H9 (cell line): ENCODE measurements at regions not wholly inside any gene's neighbourhood (a gene's known extent, or its start where the extent isn't known, plus 50 kb on each side); places are given as distances from the start of the nearest gene placed in this dataset.

Experiments used
- DNase-seq: peaks from one replicate; pipeline ENCODE4 v3.0.0-alpha.2; 2017
- H2AFZ ChIP-seq: one replicate; pipeline ENCODE4 v1.6.1; 2013; ENCODE audit warnings: mild to moderate bottlenecking, low read length, control low read depth, moderate library complexity
- H2AK5ac ChIP-seq: 2 replicates; pipeline ENCODE4 v1.6.1; 2013; ENCODE audit warnings: low read length, control low read depth, mixed read lengths; ENCODE audit not compliant: insufficient read length
- H2BK120ac ChIP-seq: one replicate; pipeline ENCODE4 v1.6.1; 2013; ENCODE audit warnings: low read depth, mild to moderate bottlenecking, low read length, control low read depth, inconsistent platforms; ENCODE audit not compliant: poor library complexity, severe bottlenecking
- H2BK12ac ChIP-seq: 2 replicates; pipeline ENCODE4 v1.6.1; 2013; ENCODE audit warnings: low read length, control low read depth, mixed read lengths, low read depth; ENCODE audit not compliant: insufficient read length
- H2BK15ac ChIP-seq: 2 replicates; pipeline ENCODE4 v1.6.1; 2013; ENCODE audit warnings: low read depth, low read length, control low read depth
- H2BK20ac ChIP-seq: one replicate; pipeline ENCODE4 v1.6.1; 2013; ENCODE audit warnings: low read depth, mild to moderate bottlenecking, low read length, control low read depth, inconsistent platforms; ENCODE audit not compliant: poor library complexity, severe bottlenecking
- H2BK5ac ChIP-seq: 2 replicates; pipeline ENCODE4 v1.6.1; 2013; ENCODE audit warnings: low read length, control low read depth, mixed read lengths; ENCODE audit not compliant: insufficient read length
- H3K14ac ChIP-seq: 2 replicates; pipeline ENCODE4 v1.6.1; 2013; ENCODE audit warnings: low read length, control low read depth; ENCODE audit not compliant: insufficient read depth
- H3K18ac ChIP-seq: 2 replicates; pipeline ENCODE4 v1.6.1; 2013; ENCODE audit warnings: low read depth, mild to moderate bottlenecking, mixed read lengths, low read length, control low read depth; ENCODE audit not compliant: insufficient read length
- H3K23ac ChIP-seq: 2 replicates; pipeline ENCODE4 v1.6.1; 2013; ENCODE audit warnings: low read length, control low read depth, mixed read lengths, low read depth; ENCODE audit not compliant: insufficient read length
- H3K23me2 ChIP-seq: 2 replicates; pipeline ENCODE4 v1.6.1; 2013; ENCODE audit warnings: low read depth, mild to moderate bottlenecking, mixed read lengths, low read length, control low read depth; ENCODE audit not compliant: insufficient read length, poor library complexity, severe bottlenecking
- H3K27ac ChIP-seq: 2 replicates; pipeline ENCODE4 v1.5.1; 2013; ENCODE audit warnings: low read length, control low read depth, mixed read lengths, low read depth; ENCODE audit not compliant: insufficient read length
- H3K27me3 ChIP-seq: 2 replicates; pipeline ENCODE4 v1.6.1; 2013; ENCODE audit warnings: low read length, control low read depth, inconsistent platforms; ENCODE audit not compliant: insufficient read depth
- H3K4ac ChIP-seq: 2 replicates; pipeline ENCODE4 v1.6.1; 2013; ENCODE audit warnings: low read depth, mild to moderate bottlenecking, control low read depth, inconsistent platforms, low read length, moderate library complexity
- H3K4me1 ChIP-seq: 2 replicates; pipeline ENCODE4 v1.6.1; 2013; ENCODE audit warnings: low read length, control low read depth, inconsistent platforms; ENCODE audit not compliant: insufficient read depth
- H3K4me2 ChIP-seq: 2 replicates; pipeline ENCODE4 v1.6.1; 2013; ENCODE audit warnings: low read length, control low read depth, mixed read lengths; ENCODE audit not compliant: insufficient read length, insufficient read depth
- H3K56ac ChIP-seq: 2 replicates; pipeline ENCODE4 v1.6.1; 2013; ENCODE audit warnings: low read depth, mild to moderate bottlenecking, mixed read lengths, low read length, control low read depth; ENCODE audit not compliant: insufficient read length
- H3K79me1 ChIP-seq: 2 replicates; pipeline ENCODE4 v1.6.1; 2013; ENCODE audit warnings: low read depth, mild to moderate bottlenecking, moderate library complexity, low read length, control low read depth, inconsistent platforms; ENCODE audit not compliant: insufficient read depth, poor library complexity, severe bottlenecking
- H3K79me2 ChIP-seq: 2 replicates; pipeline ENCODE4 v1.6.1; 2013; ENCODE audit warnings: low read length, control low read depth, inconsistent platforms; ENCODE audit not compliant: insufficient read depth
- H3K9ac ChIP-seq: 2 replicates; pipeline ENCODE4 v1.6.1; 2013; ENCODE audit warnings: low read length, control low read depth, mixed read lengths; ENCODE audit not compliant: insufficient read length; ENCODE audit errors: extremely low read depth
- H3K9me3 ChIP-seq: one replicate; pipeline ENCODE4 v1.6.1; 2013; ENCODE audit warnings: low read depth, low read length, inconsistent platforms; ENCODE audit not compliant: control insufficient read depth
- H3T11ph ChIP-seq: one replicate; pipeline ENCODE4 v1.6.1; 2013; ENCODE audit warnings: mild to moderate bottlenecking, low read length, control low read depth, inconsistent platforms
- H4K20me1 ChIP-seq: one replicate; pipeline ENCODE4 v1.6.1; 2013; ENCODE audit not compliant: control insufficient read depth, insufficient read length, insufficient read depth
- H4K5ac ChIP-seq: 2 replicates; pipeline ENCODE4 v1.6.1; 2013; ENCODE audit warnings: low read depth, mild to moderate bottlenecking, mixed read lengths, low read length, control low read depth; ENCODE audit not compliant: insufficient read length
- H4K8ac ChIP-seq: replicated peaks from 2 replicates; pipeline ENCODE4 v1.6.1; 2013; ENCODE audit warnings: low read length, control low read depth, mixed read lengths, low read depth; ENCODE audit not compliant: insufficient read length
- H4K91ac ChIP-seq: 2 replicates; pipeline ENCODE4 v1.6.1; 2013; ENCODE audit warnings: low read depth, mild to moderate bottlenecking, moderate library complexity, mixed read lengths, low read length, control low read depth; ENCODE audit not compliant: insufficient read length
- H3K27ac Mint-ChIP-seq, 3 experiments: 2 replicates in 2 of 3; 3 replicates in 1 of 3; pipeline ENCODE4 v1.8.0; 2020 to 2021; ENCODE audit warnings: mixed read lengths in 3 of 3, mild to moderate bottlenecking in 1 of 3, moderate library complexity in 1 of 3
- H3K27me3 Mint-ChIP-seq: 2 replicates; pipeline ENCODE4 v1.8.0; 2021; ENCODE audit warnings: low read depth, mild to moderate bottlenecking, moderate library complexity, mixed read lengths
- H3K36me3 Mint-ChIP-seq, 3 experiments: 2 replicates in 2 of 3; 3 replicates in 1 of 3; pipeline ENCODE4 v1.8.0; 2020 to 2021; ENCODE audit warnings: low read depth in 3 of 3, mixed read lengths in 3 of 3; ENCODE audit not compliant: insufficient read depth in 1 of 3
- H3K4me1 Mint-ChIP-seq, 2 experiments: 2 replicates each; pipeline ENCODE4 v1.8.0; 2020; ENCODE audit warnings: mixed read lengths in 2 of 2
- H3K4me3 Mint-ChIP-seq, 2 experiments: 2 replicates in 1 of 2; 3 replicates in 1 of 2; pipeline ENCODE4 v1.8.0; 2020 to 2021; ENCODE audit warnings: mild to moderate bottlenecking in 2 of 2, mixed read lengths in 2 of 2, moderate library complexity in 1 of 2
- H3K9me3 Mint-ChIP-seq, 2 experiments: 2 replicates in 1 of 2; 3 replicates in 1 of 2; pipeline ENCODE4 v1.8.0; 2020; ENCODE audit warnings: mild to moderate bottlenecking in 2 of 2, mixed read lengths in 2 of 2, moderate library complexity in 1 of 2
- CTCF ChIP-seq: fragments of 200-600 bp; sonication (generic); conservative IDR thresholded peaks from 3 replicates; pipeline ENCODE4 v1.8.0; 2021; ENCODE audit warnings: antibody characterized with exemption, mild to moderate bottlenecking
- WGBS: extraction: QIAGEN DNeasy Blood & Tissue Kit; methylation state at CpG from one replicate; pipeline ENCODE4 v1.1.7; 2013; ENCODE audit warnings: missing lambda C conversion rate, low lambda C conversion rate, mixed read lengths; ENCODE audit not compliant: insufficient read length; ENCODE audit errors: extremely low coverage; 5-methylcytosine and 5-hydroxymethylcytosine counted together

- Mint-ChIP-seq H3K27me3 (no peaks in the 10 kb centered on the region), H3K27ac (peak overlapping the region in 1 of 3 experiments; percentile 57; a peak in 2 of 7 replicates), H3K4me1 (peaks cover 0 to 3% of the 10 kb centered on the region in 2 experiments), H3K9me3 (no peaks in the 10 kb centered on the region), H3K36me3 (peaks cover 20 to 53% (median 33%) of the 10 kb centered on the region in 3 experiments; a peak in 6 of 7 replicates), H3K4me3 (no peak overlapping the region)
- peaks cover 11% of the 10 kb centered on the region for H3K79me1 ChIP-seq
- H2BK15ac ChIP-seq: no peak overlapping the region
- no peak overlapping the region for H3K23ac ChIP-seq
- no peaks in the 10 kb centered on the region for H3K23me2 ChIP-seq
- no peak overlapping the region for H4K5ac ChIP-seq
- no peak overlapping the region for H4K91ac ChIP-seq
- TF ChIP-seq CTCF: peak; percentile 94
- H3T11ph ChIP-seq: no peak overlapping the region
- no peak overlapping the region for H3K14ac ChIP-seq
- no CpG with 5 or more reads among the region's 40 CpGs for WGBS
- no peak overlapping the region for H3K18ac ChIP-seq
- H3K4me1 ChIP-seq: no peaks in the 10 kb centered on the region
- no peak overlapping the region for H2BK20ac ChIP-seq
- H3K9me3 ChIP-seq: no peaks in the 10 kb centered on the region
- H3K27ac ChIP-seq: no peak overlapping the region
- H3K4me2 ChIP-seq: no peak overlapping the region
- no peak overlapping the region for H2BK5ac ChIP-seq
- H3K4ac ChIP-seq: no peak overlapping the region
- no peak overlapping the region for H2AFZ ChIP-seq
- H4K20me1 ChIP-seq: no peaks in the 10 kb centered on the region
- H3K27me3 ChIP-seq: no peaks in the 10 kb centered on the region
- peaks cover 2% of the 10 kb centered on the region; the same call in 1 of the 2 replicates for H3K79me2 ChIP-seq
- DNase-seq: peak; percentile 89
- H2AK5ac ChIP-seq: no peak overlapping the region
- no peak overlapping the region for H2BK12ac ChIP-seq
- no peak overlapping the region for H2BK120ac ChIP-seq
- no peak overlapping the region for H4K8ac ChIP-seq
- no peak overlapping the region for H3K56ac ChIP-seq
- H3K9ac ChIP-seq: no peak overlapping the region
Measured at GRCh38 chr7:66557214-66558200, 71.2 kb upstream of the KCTD7 start.
